ENCODE measurements at regions not wholly inside any gene's neighbourhood (a gene's known extent, or its start where the extent isn't known, plus 50 kb on each side); places are given as distances from the start of the nearest gene placed in this dataset.
"Not testable (repeated sequence)": the region's sequence is repeated elsewhere in the genome, so short reads cannot be mapped to it uniquely, and the experiment has no call there.

DNA sequence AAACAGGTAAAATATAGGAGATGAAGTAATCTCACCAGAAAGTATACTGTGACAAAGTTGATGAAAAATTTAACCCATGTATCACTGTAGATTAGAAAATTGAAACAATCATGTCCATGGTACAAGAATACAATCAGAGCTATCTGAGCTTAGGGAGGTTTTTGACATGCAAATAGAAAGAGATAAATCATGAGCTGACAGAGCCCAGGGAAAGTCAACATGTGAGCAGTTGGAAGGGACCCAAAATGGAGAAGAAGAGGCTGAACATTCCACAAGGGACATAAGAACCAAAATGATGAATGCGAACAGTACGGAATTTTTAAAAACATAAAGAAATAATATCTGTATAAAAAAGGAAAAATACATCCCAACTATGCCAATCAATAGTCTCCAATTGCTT lies 395.4 kb upstream of the CYRIA start:
- DNase-seq (ENCODE audit: low read depth) = no peak

DNA sequence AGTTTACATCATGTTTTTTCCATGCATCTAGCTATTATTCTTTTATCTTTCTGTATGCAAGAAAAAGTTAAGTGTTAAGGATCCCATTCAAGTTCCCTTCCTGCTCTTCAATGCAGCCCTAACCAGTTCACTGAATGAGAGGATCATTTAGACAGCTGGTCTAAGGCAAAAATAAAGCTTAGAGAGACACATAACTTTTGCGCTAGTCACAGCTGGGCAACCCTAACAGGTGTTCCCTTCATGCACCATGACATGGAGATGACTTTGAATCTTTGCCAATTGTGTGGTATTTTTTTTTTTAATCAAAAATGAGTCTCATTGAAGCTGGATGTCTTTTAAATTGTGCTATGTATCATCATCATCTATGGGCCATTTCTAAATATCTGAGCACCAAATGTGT lies 393.8 kb upstream of the CYRIA start:
- DNase-seq (ENCODE audit: low read depth) = no peak

DNA sequence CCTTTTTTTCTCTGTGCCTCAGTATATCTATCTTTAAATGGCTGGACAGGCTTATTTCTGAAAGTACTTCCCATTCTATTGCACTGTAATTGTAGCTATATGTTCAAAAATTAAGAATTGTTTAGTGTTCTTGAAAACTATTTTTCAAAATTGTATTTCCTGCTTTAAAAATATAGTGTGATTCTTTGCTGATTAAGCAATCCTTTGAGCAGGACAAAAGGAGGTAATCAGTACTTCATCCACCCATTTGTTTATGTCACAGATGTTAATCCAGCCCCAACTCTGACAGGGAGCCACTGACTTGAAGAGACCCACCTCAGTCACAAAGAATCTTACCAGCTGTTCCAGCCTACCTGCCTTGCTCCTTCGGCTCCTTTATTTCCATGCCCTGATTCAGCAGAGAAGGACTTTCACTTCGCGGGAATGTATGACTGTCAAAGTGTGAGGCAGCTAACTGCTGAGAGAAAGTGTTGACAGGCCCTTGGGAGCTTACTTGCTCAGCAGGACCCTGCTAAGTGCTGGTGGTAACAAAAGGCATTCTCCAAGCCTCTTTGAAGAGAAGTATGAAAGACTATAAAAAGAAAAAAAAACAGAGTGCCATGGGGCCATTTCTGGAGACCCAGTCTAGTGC lies 393.3 kb upstream of the CYRIA start:
- no peak for DNase-seq (ENCODE audit: low read depth)

DNA sequence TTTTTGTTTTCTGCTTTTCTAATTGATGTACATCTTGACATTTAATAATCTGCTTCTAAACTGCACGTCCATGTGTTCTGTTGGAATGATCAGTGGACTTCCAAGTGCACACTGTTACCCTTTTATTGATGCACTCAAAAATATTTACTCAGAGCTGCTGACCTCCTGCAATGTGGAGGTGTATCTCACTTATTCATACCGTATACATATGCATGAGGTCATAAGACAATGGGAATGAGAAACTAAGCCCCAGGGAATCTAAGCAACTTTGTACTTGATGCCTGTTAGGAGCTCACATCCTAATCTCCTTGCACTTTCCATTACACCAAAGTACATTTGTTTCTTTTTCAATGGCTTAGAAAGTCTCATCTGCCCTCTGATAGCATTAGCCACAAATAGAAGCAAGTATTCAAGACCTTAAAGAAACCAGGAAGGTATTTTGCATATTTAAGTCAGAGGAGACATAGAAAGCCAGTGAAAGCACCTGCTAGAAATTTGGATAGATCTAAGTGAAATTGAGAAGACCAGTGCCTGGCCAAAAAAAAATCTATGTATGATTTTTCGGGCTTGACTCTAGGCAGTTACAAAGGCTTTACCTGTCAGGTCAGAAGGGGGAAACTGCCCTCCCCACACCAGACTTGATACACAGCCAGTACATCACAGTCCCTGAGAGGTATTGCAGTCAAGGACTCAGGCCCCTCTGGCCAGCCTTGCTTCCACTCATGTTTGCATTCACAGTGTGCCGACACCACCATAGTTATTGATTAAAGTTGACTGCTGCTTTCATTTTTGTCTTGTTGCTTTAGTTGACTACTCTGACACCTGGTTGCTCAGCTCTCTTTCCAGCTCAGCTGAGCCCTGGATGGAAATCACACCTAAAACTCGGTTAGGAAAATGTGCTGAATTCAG lies 391.7 kb upstream of the CYRIA start:
- DNase-seq (ENCODE audit: low read depth) = no peak

- DNase-seq (ENCODE audit: low read depth) = no peak
Measured at GRCh38 chr2:17056236-17056635, 390.6 kb upstream of the CYRIA start.

DNA sequence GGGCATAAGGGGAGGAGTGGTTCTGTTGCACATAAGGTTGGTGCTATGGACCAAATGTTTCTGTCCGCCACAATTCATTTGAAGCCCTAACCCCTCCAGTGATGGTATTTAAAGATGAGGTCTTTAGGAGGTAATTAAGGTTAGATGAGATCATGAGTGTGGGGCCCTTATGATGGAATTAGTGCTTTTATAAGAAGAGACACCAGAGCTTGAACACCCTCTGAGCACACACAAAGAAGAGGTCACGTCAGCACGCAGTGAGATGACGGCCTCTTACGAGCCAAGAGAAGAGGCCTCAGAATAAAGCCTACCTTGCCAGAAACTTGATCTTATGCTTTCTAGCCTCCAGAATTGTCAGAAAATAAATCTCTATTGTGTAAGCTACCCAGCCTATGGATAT lies 386.4 kb upstream of the CYRIA start:
- DNase-seq (ENCODE audit: low read depth) = no peak

DNA sequence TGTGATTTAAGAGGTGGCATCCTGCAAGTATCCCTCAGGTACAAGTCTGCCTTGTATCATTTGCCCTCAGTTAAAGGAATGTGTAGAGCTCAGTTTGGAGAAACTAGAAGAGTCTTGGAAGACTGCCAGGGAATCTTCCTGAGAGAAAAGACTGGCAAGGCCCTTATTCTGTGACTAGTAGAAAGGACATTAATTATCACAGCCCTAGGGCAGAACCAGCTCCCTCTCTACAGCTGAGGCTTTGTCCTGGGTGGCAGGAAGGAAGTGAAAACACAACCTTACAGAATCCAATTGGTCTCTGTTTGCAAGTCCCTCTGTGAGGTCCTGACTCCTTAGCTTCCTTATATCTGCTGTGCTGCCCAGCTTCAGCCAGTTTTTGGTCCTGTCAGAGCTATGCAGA lies 385.9 kb upstream of the CYRIA start:
- DNase-seq (ENCODE audit: low read depth) = no peak

DNA sequence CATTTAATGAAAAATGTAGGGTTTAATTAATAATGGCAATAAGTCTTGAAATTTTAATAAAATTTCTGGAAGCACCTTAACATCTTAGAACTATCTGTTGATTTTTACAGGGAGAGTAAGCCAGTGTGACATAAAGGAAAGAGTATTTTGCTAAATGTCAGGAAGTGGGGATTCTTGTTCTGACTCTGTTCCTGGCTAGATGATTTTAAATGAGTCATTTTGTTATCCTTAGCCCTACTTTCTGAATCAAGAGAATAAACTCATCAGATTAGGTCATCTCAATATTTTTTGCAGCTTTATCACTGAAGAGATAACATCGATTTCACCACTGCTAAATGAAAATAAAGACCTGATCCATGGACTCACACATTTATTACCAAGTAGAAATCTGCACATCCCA lies 377.5 kb upstream of the CYRIA start:
- peak; percentile 2 for DNase-seq (ENCODE audit: low read depth)

DNA sequence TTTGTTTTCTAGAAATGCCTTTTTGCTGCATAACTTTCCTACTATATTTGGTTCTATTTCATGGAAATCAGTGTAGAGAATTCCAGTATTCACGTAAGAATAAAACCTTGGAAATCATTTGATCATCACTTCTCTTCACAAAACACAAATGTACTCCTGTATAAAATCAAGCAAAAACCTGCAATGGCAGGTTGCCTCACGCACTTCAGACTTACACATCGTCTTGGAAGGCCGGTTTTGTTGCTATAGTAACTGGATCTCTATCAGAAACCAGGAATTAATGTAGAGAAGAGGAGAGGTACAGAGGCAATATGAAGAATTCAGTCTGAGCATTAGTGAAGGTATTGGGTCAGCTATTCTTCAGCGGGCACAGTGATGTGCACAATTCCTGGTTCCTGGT lies 370.7 kb upstream of the CYRIA start:
- no peak for DNase-seq (ENCODE audit: low read depth)

DNA sequence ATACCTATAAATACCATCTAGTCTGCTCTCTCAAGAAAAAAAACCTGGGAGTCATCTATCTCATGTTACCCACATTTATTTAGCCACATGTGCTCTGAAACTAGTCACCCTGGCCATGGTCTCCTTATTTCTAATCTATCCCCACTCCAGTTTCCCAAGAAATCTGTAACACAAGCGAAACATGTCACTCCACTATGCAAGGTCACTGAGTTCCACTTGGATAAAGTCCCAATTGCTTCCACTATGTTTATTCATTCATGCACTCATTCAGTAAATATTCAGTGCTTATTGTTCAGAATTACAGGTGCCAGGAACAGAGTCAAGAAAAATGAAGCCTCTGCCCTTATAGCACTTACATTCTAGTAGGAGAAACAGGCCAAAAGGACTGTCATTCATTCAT lies 369.4 kb upstream of the CYRIA start:
- no peak for DNase-seq (ENCODE audit: low read depth)

GRCh38 chr2:17030047-17030446 lies 364.4 kb upstream of the CYRIA start:
- DNase-seq (ENCODE audit: low read depth) = no peak

DNA sequence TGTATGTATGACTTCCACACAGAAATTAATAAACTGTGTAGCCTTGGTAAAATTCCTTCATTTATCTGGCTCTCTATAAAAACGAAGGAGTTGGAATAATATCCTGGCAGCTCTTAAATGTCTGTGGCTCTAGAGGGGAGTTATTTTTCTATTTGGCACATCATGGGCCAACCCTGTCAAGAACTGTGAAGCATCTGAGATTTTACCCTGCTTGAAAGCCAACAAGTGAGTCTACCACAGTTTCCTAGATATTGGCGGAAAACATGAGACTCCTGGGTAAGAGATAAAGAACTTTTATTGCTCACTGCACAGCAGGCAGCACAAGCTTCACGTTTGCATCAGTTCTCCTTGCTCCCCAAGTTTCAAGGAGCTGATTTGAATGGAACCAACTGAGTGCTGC lies 346.7 kb upstream of the CYRIA start:
- no peak for DNase-seq (ENCODE audit: low read depth)

GRCh38 chr2:17010104-17010503 lies 344.5 kb upstream of the CYRIA start:
- no peak for DNase-seq (ENCODE audit: low read depth)

DNA sequence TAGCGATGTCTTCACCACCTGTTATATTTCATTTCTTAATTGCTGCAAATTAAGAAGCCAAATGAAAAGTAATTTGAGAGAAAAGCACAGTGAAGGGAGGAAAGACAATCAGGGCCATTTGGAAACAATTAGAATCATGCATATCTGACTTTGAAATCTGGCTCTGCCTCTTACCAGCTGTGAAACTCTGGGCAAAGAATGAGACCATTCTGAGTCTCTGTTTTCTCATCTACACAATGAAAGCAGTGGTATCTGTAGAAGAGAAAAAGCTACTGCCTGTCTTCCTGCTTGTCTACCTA lies 334.5 kb upstream of the CYRIA start:
- no peak for DNase-seq (ENCODE audit: low read depth)

GRCh38 chr2:16999347-17000183 lies 333.9 kb upstream of the CYRIA start:
- DNase-seq (ENCODE audit: low read depth) = no peak

DNA sequence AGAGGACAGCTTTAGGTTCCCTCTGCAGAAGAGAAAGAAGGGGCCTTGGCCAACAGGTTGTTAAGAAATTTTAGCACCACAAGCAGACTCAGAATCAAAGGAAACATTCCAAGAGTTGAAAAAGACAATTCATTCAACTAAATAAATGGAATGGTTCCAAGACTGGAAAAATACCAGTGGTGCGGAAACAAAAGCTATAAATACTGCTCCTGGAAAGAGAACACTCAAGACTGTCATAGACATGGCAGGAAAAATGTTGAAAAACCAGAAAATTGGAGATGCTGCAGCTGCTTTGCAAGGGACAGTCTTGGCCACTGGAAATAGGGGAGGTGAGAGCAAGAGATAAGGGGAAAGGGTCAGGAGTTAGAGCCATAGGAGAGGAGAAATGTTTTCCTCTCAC lies 312.7 kb upstream of the CYRIA start:
- no peak for DNase-seq (ENCODE audit: low read depth)

DNA sequence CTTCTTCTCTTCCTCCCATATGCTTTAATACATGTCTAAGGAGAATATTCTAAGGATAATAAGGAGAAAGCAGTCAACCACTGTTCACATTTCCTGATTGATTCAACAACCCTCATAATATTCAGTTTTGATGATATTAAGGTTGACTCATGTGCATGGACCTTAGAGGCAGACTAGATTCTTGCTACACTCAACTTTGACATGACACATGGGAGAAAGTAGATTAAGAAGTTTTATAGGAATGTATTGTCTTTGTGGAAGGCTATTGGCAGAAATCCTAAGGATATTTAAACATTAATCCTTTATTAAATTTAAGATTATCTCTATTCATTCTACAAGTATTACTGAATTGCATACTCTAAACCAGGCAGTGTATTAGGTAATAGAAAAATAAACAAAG lies 309.1 kb upstream of the CYRIA start:
- no peak for DNase-seq (ENCODE audit: low read depth)

GRCh38 chr2:16973586-16974286 lies 308.1 kb upstream of the CYRIA start:
- DNase-seq (ENCODE audit: low read depth) = peak; percentile 3

DNA sequence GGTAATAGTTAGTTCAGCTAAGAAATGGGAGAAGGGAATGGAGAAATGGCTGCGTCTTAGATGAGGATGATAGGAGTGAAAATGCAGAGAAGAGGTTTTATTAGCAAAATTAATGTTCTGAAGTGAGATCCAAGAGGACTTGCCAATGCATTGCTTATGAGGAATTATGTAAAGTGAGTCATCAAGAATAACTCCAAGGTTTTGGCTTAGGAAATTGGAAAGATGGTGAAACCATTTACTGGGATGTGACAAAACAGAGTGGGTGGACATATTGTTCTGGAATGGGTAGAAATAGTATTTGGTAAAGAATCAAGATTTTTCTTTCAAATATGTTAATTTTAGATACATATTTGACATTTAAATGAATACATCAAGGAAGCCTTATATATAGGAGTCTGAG lies 306.6 kb upstream of the CYRIA start:
- DNase-seq (ENCODE audit: low read depth) = no peak

GRCh38 chr2:16971722-16972234 lies 306.1 kb upstream of the CYRIA start:
- no peak for DNase-seq (ENCODE audit: low read depth)

GRCh38 chr2:16970948-16971347 lies 305.3 kb upstream of the CYRIA start:
- not testable (repeated sequence) for DNase-seq (ENCODE audit: low read depth)

DNA sequence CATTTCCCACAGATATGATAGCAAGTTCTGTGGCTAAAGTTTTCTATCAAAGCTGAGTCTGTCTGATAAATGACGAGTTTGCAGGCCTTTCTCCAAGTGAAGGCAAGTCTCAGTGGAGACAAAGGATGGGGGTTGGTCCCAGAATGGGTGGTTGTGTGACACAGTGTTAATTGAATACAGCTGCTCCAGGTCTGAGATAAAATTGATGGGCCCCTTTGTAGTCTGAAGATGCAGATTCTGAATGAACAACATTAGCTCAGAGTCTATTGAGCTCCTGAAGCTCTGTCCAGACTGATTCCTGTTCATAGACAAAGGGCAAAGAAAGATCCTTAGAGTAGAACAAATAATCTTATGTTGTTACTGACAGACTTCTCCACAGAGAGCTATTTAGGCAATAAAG lies 296.9 kb upstream of the CYRIA start:
- DNase-seq (ENCODE audit: low read depth) = no peak

Data from fibroblast of the conjunctiva (primary cell).